Activated CD8-positive, alpha-beta memory T cell treated with anti-CD3 and anti-CD28 coated beads, Interleukin-2, amount 50 U/mL, for 48 hours (primary cell): ENCODE measurements at regions not wholly inside any gene's neighbourhood (a gene's known extent, or its start where the extent isn't known, plus 50 kb on each side); places are given as distances from the start of the nearest gene placed in this dataset.

ENCODE experiments used
- DNase-seq: peaks from one replicate; pipeline ENCODE4 v3.0.0-alpha.2; 2020

DNA sequence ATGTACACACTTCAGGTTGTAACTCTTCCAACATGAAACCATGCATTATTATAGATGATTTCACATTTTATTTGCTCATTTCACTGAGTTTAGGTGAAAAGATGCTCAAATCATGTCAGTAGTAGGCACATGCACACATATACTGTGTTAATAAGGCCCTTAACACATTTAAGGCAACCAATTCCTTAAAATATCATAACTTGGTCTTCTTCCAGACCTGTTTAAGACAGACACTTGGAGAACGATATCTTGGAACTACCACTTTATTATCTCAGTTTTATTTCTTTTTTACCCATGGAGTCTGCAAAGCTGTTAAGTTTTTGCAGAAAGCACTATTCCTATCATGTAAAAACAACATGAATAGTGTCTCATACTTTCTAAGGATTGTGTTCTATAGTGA, 395.2 kb upstream of the MIR17HG start:
- DNase-seq: no peak

DNA sequence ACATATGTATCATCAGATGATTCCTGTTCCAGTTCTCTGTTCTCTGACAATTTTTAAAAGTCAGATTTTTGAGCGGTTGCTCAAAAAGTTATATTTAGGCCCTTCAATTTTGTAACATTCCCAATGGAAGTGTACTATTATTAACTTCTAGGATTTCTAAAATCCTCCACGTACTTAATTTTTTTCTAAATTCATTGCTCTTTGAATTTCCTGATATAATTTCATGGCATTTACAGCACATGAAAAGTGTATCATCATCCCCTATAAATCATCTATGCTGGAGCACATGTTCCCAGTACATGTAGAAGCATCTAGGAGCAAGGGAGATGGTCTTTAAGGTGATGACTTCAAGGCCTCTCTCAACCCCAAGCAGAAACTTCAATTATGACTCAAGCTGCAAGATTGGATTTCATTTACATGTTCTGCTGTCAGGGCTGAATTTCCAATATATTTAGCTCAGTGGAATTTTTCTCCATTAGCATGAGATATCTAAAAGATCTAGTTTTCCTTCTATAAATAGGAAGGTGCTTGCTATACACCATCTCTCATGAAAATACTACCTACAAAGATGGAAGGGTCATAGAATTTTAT, 392.8 kb upstream of the MIR17HG start:
- no peak for DNase-seq

DNA sequence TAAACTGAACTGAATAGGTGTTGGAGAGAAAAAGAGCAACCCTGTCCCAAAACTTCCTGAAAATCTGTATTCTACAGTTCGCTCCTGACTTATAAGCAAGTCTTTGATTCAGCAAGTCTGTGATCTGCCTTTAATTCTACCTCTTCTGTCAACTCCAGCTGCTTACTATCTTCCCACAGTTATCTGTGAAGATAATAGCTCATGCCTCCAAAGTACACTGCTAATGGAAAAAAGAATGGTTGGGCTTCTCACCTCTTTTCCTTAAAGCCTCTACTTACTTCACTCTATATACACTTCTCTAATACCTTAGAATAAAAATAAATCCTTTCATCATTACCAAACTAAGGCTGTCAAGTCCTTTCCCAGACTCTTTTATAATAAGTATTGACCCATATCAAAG, 391.5 kb upstream of the MIR17HG start:
- DNase-seq: no peak

DNA sequence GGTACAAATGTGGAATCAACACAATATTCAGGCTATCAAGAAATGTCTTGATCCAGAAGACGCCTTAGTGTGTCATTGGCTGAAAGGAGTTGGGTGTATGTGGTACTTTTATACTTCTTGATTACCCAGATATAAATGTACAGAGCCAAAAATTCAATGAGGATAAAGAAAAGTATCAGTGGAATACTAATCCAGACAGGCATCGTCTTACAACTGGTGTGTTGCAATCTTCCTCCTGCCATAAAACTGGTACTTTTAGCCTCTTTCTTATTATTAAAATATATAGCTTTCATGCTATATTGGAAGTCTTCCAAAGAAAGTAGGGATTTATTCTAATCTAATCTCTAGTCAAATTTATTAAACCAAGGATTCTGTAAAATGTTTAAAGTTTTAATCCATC, 388.6 kb upstream of the MIR17HG start:
- no peak for DNase-seq

DNA sequence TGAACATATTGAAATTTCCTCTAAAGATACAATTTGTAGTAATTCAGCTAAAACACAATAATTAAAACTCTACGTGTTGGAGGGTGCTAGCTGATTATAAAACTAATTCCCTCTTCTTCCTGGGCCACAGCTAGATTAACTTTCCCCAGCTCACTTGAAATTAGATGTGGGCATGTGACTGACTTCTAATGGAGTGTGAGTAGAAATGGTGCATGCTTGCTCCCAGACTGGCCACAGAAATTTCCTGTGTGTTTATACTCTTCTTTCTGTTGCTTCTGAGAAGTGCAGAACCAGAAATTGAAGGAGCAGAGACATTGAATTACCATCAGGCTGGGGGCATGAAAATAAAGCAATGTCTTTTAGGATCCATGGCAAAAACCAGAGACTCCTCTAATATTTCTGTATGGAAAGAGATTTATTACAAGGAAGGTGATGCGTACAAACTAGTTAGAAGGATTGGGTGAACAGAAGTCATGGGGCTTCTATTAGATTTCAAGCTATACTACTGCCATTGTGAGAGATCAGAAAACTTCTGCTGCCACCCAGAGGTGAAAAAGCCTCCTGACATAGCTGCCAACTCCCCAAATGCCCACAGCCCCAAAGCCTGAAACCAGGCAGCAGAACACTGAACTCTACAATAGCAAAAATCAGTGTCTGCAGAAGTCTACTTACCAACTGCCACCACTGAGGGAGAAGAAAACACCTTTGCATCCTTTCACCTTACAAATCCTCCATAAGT, 379.2 kb upstream of the MIR17HG start:
- DNase-seq: no peak

DNA sequence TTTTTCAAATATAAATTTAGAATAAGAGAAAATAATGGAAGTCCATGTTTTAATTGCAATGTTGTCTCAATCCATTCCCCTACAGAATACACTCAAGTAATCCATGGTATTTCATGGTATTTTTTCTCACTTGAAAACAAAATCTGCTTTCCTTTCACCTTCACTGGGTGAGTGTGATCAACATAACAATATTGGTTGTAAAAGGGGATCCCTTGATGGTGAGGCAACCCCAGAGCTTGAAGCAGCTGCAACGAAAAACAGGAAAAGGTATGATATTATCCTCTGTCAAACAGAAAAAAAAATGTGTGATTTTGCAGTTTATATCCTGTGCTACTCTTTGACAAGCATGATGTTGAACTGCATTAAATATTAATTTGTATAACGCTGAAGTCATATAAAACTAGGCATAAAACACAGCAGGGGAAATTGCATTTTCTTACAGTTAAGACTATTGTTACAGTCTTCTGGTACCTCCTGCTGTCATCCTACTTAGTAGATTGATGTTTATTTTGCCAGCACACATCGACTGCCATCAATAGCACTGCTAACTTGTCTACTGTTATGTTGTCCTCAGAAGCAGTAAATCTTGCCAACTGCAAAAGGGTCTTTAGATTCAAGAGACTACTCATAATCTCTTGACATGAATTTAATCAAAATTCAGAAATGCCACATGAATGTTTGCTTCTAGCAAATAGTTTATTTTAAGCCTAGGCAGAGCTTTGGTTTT, 373.1 kb upstream of the MIR17HG start:
- DNase-seq: no peak

DNA sequence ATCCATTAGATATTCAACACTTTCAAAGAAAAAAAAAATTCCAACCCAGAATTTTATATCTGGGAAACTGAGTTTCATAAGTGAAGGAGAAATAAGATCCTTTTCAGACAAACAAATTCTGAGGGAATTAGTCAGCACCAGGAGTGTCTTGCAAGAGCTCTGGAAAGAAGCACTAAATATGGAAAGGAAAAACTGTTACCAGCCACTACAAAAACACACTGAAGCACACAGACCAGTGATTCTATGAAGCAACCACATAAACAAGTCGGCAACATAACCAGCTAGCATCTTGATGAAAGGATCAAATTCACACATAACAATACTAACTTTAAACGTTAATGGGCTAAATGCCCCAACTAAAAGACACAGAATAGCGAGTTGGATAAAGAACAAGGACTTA, 368.4 kb upstream of the MIR17HG start:
- DNase-seq: no peak

DNA sequence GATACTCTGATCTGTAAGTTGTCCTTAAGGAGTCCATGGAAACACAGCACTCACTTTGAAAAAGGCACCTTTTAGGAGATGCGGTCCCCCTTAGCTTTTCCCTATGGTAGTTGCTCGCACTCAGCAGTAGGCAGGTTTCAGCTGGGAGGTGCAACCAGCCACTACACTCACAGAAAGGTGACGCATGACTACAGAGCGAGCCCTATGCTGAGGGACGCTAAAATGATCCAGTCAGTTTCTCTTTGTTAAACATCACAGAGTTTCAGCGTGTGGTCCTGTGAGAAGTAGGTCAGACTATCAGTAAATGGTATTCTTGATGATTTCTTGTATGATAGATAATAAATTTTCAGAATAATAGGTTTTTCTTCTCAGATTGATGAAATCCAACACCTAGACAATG, 362.7 kb upstream of the MIR17HG start:
- DNase-seq: no peak

DNA sequence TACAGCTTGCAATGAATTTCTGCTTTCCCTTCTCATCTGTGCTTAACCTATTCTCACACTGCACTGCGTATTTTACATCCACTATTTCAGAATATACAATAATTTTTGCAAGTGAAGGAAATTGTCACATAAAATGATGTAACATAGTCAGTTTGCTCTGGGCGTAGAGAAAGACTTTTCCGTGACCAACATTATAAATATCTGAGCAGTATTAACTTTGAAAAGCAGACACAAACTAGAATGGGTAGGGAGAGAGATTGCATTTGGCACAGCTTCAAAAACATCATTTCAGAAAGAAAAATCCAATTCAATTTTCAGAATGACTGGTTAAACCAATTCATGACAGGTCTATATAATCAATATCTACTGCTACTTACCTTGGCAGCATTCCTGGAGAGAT, 352.5 kb upstream of the MIR17HG start:
- no peak for DNase-seq

DNA sequence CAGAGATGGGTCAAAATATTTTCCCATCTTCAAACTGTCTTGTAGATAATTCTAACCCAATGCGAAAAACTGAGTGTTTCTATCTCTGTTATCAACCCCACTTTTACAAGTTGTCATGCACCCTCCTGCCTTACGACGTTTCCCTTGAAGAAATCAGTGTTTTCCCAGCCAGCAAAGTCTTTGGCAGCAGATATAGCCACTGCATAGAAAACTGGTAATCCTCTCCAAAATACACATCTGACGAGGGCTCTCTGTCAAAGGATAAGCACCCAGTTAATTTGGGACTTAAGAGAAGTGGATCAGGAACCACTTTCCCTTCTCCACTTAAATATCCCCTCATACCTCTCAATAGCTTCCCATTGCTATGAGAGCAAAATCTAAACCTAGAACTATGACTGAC, 351.9 kb upstream of the MIR17HG start:
- no peak for DNase-seq

DNA sequence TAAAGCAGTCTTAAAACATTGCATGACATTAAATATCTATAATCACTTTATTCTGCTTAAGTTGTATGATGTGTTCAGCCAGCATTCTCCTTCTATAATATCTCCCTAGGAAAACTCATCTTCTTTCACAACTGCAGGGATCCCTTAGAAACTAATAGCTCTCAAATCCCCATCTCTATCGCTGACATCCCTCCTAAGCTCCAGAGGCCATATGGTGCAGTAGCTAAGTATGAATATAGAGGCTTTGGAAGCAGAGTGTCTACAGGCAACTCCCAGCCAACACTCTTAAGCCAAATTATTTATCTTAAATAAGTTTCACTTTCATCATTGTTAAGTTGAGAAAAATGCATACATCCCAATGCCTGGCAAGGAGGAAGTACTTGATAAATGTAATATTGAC, 349.5 kb upstream of the MIR17HG start:
- no peak for DNase-seq

DNA sequence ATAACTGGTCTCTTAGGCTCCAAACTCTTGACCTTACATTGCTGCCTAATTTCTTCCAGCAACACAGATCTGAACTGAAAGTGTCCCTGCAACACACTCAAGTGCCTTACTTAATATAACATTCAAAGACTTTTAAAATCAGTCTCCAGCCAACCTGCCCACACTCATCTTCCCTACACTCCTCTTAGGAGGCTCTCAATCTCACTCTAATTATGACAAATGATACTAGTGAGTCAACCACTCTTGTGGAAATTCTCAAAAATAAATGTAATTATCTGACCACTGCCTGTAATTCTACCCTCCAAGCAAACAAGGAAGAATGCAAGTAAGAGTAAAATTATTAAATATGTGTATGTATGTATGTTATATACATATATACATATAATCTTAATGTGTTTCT, 348.1 kb upstream of the MIR17HG start:
- DNase-seq: no peak

DNA sequence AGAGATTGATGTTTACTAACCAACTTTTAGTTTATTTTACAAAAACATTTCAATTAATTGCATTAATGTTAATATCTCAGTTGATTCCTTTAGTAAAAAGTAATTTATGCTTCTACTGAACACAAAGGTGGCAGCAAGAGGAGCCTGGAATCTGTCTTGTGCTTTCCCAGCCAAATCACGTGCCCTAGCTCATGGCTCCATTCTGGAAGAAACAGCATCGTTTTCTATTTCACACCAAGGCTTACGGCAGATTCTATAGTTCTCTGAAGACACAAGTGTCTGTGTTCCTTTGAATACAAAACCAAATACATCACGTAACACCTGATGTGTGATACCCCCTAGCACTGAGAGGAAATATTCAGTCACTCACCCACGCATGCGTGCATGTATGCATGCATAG, 346.1 kb upstream of the MIR17HG start:
- DNase-seq: no peak

DNA sequence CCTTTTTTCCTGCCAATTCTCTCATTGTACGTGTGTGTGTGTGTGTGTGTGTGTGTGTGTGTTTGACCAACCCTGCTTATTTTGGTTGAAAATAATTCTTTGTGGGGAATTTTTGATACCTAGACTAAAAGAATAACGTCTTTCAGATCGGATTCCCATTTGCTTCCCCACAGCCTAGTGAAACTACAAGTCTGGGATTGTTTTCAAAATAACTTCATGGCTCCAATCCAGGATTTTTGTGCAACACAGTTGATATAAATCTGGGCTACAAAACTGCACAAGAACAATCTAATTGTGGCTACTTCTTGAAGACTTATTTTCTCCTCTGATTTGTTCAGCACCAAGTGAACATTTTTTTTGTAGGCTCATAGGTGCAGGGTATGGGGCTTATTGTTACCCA, 332.8 kb upstream of the MIR17HG start:
- no peak for DNase-seq

DNA sequence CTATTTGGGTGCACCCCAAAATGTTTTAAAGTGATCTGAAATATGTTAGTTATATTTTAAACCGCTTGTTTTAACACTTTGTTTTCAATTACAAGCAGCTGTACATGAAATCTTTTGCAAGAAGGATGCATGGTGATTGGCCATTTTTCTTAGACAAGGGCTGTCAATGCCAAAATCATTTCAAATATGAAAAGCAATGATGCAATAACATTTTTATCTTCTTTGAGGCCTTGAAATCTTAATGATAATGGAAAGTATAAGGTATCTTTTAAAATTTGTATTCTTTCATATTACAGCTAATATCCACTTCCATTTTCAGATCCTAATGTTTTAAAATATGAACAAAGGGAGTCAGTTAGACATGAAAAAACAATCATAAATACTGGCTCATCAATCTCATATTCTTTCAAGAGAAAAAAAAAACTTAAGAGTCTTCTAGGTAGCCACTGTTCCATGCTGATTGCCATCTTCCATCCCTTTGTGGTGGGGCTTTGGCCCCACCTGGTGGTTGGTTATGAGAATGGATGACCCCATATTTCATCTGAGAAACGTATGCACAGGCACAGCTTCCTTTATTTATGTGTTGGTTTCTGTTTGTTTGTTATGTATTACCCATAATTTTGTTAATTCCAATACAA, 330.3 kb upstream of the MIR17HG start:
- peak; percentile 53 for DNase-seq

DNA sequence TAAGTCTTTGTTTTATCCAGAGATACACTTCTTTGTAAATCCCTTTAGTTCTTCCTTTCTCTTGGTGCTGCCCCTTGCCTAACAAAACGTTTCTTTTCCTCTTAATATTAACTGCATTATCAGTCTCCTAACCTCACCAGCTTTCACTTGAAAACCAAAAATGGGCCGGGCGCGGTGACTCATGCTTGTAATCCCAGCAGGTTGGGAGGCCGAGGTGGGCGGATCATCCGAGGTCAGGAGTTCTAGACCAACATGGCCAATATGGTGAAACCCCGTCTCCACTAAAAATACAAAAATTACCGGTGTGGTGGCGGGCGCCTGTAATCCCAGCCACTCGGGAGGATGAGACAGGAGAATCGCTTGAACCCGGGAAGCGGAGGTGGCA, 329.8 kb upstream of the MIR17HG start:
- no peak for DNase-seq

DNA sequence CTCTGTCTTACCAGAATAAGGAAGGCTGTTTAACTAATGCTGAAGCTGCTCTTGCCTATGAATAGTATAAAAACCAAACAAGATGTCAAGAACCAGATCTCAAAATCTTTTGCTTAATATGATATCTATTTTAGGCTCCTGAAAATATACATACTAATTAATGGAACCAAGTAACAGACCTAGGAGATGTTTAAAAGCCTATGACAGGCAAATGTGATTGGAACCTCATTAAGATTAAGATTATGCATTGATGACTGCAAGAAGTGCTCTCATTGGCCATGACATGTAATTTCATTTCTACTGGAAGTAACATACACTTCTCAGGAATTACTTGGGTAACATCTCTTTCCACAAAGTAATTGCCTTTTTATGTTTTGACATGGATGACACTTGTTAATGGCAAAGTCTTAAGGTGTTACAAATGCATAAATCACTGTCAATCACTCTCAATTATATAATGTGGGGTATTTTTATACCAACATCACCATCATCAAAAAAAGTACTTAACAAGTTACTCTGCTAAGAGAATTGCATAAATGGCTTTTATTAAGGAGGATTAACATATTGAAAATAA, 326.9 kb upstream of the MIR17HG start:
- no peak for DNase-seq

DNA sequence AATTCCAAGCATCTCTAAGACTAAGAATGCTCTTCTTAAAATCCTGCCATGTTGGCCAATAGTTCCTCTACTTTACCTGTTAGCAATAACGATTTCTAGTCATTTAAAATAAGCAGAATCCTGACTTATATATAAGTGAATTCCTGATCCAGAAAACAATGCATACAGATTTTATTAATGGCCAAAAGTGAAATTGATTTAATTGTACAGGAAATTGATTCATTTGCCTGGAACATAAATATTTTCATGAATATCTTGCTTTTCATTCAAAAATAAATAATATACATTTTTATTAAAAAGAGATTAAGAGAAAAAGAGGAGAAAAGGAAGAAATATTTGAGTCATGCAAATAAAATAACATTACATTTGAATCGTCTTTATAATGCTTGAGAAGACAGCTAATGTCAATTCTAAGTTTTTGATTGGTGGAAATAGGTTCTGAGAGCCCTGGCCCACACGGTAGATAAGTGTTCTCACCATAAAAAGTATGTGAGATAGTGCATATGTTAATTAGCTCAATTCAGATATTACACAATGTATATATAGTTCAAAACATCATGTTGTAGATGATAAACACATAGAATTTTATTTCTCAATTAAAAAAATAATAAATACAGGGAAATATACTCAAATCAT, 323.2 kb upstream of the MIR17HG start:
- no peak for DNase-seq

DNA sequence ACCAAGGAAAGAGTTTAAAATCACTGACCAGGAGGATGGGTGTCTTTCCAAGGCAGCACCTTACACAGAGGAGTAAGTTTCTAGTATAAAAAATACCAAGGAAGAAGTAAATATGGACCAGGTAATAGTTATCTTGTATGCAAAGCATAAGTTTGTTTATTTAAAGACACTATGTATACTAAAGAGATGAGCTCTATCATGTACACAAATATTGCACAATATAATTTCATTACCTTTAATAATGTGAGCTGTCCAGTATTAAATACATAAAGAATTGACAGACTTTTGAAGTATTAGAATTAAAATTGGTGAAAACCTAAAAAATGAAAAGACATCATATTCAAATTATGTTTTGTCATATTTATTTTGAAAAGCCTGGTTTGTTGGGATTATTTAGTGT, 322.0 kb upstream of the MIR17HG start:
- no peak for DNase-seq

DNA sequence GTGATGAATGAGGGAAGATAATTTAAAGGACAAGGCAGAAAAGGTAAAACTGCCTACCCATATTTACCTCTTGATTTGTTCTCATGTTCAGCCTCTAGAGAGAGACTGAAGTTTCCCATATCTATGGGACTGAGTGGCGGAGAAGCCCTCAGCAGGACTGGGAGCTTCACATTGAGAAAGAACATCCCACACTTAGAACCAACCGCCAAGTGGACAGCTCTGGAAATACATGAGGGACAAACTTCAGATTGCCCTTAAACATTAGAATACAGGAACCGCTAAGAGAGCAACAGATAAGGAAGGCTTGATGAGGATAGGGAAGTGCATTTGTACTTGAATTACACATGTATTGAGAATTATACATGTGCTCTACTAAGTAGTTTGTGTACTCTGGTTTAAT, 316.0 kb upstream of the MIR17HG start:
- no peak for DNase-seq

DNA sequence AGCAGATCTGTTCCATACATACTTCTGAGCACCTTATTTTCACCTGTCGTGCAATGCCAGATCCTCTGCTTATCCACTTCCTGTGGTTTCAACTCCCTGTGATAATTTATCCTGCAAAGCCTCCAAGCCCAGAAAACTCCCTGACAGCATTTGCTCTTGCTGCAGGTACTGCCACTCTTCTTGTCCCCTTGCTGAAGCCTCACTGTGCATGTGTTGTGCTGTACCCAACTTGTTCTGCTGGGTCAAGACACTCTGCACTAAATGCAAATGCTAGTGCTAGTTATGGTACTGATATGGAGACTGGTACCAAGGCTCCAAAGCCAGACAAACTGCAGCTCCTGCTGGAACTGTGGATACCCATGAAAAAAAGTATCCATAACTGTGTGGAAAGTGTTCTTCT, 315.4 kb upstream of the MIR17HG start:
- no peak for DNase-seq

DNA sequence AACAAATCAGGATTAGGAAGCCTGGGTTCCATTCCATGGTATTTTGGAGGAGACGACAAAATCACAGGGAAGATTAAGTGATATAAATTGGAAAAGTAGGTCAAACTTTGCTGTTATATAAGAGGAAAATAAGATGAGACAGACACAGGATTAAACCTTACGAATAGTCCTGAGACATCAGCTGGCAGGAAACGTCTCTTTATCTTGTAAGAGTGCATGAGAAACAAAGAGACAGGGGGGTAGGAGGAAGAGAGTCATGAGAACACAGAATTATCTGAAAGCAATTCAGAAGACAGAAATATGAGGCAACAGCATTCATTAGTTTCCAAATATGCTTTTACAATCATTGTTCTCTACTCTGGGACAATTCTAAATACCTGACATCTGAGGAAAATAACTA, 310.6 kb upstream of the MIR17HG start:
- no peak for DNase-seq

DNA sequence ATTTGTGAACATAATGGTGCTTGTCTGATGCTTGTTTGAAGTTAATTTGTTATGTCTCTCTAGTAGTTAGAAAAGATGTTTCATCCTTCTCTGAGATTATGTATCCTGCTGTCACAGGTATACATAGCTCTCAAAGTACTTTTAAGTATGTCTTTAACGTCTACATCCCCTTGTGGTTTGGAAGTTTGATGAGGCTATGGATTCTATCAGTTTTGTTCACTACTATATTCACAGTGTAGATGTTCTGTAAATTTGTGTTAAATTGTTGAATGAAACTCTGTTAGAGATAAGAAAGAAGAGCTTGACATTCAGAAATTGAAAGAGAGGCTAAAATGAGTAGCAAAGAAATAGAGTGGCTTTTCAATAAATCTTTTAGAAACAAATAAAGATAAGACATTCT, 304.6 kb upstream of the MIR17HG start:
- no peak for DNase-seq
